ENCODE measurements at regions not wholly inside any gene's neighbourhood (a gene's known extent, or its start where the extent isn't known, plus 50 kb on each side); places are given as distances from the start of the nearest gene placed in this dataset.

DNA sequence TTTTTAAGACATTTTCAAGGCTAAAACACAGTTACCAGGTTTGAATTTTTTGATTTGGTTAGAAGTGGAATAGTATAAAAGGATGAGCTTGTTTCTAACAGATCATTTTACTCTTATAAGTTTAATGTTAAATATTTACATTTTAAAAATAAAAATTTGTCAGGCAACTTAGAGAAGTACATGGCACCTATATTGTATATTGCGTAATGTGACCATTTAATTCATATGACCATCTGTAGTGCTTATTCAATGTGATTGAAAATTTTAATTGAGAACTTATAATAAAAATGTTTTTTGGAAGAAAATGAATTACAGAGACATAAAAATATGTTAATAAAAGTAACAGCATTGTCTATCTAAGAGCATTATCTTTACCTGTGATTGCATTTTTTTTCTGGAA, 1632.4 kb downstream of the RPA4 start:
- DNase-seq (ENCODE audit: low read depth, low spot score), result no peak
- no peaks in the 10 kb centered on the region for H3K36me3 ChIP-seq (ENCODE audit: insufficient read depth, low read length)
- H3K9ac ChIP-seq (ENCODE audit: insufficient read length), result no peak overlapping the region
- no peak overlapping the region for H3K27ac ChIP-seq
- TF ChIP-seq POLR2AphosphoS5 (IDR thresholded peaks at IDR 0.05; ENCODE audit: borderline replicate concordance, low read depth, low read length) (no peak), FOXP2 (optimal IDR thresholded peaks at IDR 0.05; ENCODE audit: control extremely low read depth, extremely low read length, insufficient read depth) (no peak), EZH2 (IDR thresholded peaks at IDR 0.05) (no peak)
- no peak overlapping the region for H3K4me3 ChIP-seq
- H3K9me3 ChIP-seq (ENCODE audit: low read depth, low read length), result no peaks in the 10 kb centered on the region

DNA sequence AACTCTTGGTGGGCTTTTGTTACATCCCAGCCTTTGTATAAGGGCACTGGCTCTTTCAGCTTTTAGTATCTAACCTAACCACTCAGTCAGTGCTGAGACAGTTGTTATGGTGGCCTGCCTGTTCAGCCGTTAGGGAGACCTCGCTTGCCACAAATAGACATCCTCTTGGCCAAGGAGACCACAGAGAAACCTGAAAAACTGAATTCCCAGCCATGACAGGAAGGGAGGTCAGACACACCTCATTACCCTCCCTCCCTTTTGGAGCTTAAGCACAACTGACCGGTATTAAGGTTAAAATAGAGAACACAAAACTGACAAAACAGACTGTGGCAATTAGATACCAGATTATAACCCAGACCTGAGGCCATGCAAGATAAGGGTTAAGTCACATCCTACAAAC, 1639.3 kb downstream of the RPA4 start:
- H3K9ac ChIP-seq (ENCODE audit: insufficient read length), result no peak overlapping the region
- no peak overlapping the region for H3K4me3 ChIP-seq
- no peaks in the 10 kb centered on the region for H3K36me3 ChIP-seq (ENCODE audit: insufficient read depth, low read length)
- H3K27ac ChIP-seq, result no peak overlapping the region
- H3K9me3 ChIP-seq (ENCODE audit: low read depth, low read length), result no peaks in the 10 kb centered on the region
- DNase-seq (ENCODE audit: low read depth, low spot score), result no peak
- TF ChIP-seq POLR2AphosphoS5 (IDR thresholded peaks at IDR 0.05; ENCODE audit: borderline replicate concordance, low read depth, low read length) (no peak), EZH2 (IDR thresholded peaks at IDR 0.05) (no peak), FOXP2 (optimal IDR thresholded peaks at IDR 0.05; ENCODE audit: control extremely low read depth, extremely low read length, insufficient read depth) (no peak)

GRCh38 chrX:98523521-98523920, 1639.8 kb downstream of the RPA4 start:
- Histone ChIP-seq H3K36me3 (ENCODE audit: insufficient read depth, low read length) (no peaks in the 10 kb centered on the region), H3K4me3 (no peak overlapping the region), H3K9me3 (ENCODE audit: low read depth, low read length) (no peaks in the 10 kb centered on the region), H3K27ac (no peak overlapping the region), H3K9ac (ENCODE audit: insufficient read length) (no peak overlapping the region)
- DNase-seq (ENCODE audit: low read depth, low spot score), result no peak
- TF ChIP-seq EZH2 (IDR thresholded peaks at IDR 0.05) (no peak), FOXP2 (optimal IDR thresholded peaks at IDR 0.05; ENCODE audit: control extremely low read depth, extremely low read length, insufficient read depth) (no peak), POLR2AphosphoS5 (IDR thresholded peaks at IDR 0.05; ENCODE audit: borderline replicate concordance, low read depth, low read length) (no peak)

DNA sequence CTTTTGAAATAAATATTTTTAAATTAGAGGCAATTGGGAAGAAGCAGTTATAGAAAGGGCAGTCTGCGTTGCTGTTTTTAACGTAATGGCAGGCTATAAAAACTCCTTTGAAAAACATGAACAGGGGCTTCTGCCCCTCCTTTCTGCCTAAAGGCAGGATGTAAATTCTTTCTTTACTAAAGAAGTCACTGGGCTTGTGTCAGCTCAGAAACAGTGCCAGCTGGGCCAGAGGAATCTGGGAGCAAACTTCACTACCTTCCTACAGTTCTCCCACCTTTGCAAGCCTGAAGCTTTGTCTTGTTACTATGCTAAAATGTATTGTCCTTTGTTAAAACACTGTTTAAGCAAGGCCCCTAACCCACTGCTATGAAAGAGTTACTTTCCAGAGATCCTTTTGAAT, 1664.8 kb downstream of the RPA4 start:
- no peak overlapping the region for H3K4me3 ChIP-seq
- no peak for DNase-seq (ENCODE audit: low read depth, low spot score)
- no peak overlapping the region for H3K9ac ChIP-seq (ENCODE audit: insufficient read length)
- TF ChIP-seq POLR2AphosphoS5 (IDR thresholded peaks at IDR 0.05; ENCODE audit: borderline replicate concordance, low read depth, low read length) (no peak), EZH2 (IDR thresholded peaks at IDR 0.05) (no peak), FOXP2 (optimal IDR thresholded peaks at IDR 0.05; ENCODE audit: control extremely low read depth, extremely low read length, insufficient read depth) (no peak)
- H3K36me3 ChIP-seq (ENCODE audit: insufficient read depth, low read length), result no peaks in the 10 kb centered on the region
- no peak overlapping the region for H3K27ac ChIP-seq
- H3K9me3 ChIP-seq (ENCODE audit: low read depth, low read length), result no peaks in the 10 kb centered on the region

GRCh38 chrX:98568795-98569194, 1685.1 kb downstream of the RPA4 start:
- no peak overlapping the region for H3K4me3 ChIP-seq
- no peaks in the 10 kb centered on the region for H3K9me3 ChIP-seq (ENCODE audit: low read depth, low read length)
- TF ChIP-seq EZH2 (IDR thresholded peaks at IDR 0.05) (no peak), POLR2AphosphoS5 (IDR thresholded peaks at IDR 0.05; ENCODE audit: borderline replicate concordance, low read depth, low read length) (no peak), FOXP2 (optimal IDR thresholded peaks at IDR 0.05; ENCODE audit: control extremely low read depth, extremely low read length, insufficient read depth) (no peak)
- DNase-seq (ENCODE audit: low read depth, low spot score), result no peak
- no peak overlapping the region for H3K9ac ChIP-seq (ENCODE audit: insufficient read length)
- no peaks in the 10 kb centered on the region for H3K36me3 ChIP-seq (ENCODE audit: insufficient read depth, low read length)
- H3K27ac ChIP-seq, result no peak overlapping the region

- H3K9me3 ChIP-seq (ENCODE audit: low read depth, low read length), result no peaks in the 10 kb centered on the region
- no peak overlapping the region for H3K4me3 ChIP-seq
- H3K36me3 ChIP-seq (ENCODE audit: insufficient read depth, low read length), result no peaks in the 10 kb centered on the region
- no peak overlapping the region for H3K27ac ChIP-seq
- TF ChIP-seq FOXP2 (optimal IDR thresholded peaks at IDR 0.05; ENCODE audit: control extremely low read depth, extremely low read length, insufficient read depth) (no peak), POLR2AphosphoS5 (IDR thresholded peaks at IDR 0.05; ENCODE audit: borderline replicate concordance, low read depth, low read length) (no peak), EZH2 (IDR thresholded peaks at IDR 0.05) (no peak)
- no peak overlapping the region for H3K9ac ChIP-seq (ENCODE audit: insufficient read length)
- no peak for DNase-seq (ENCODE audit: low read depth, low spot score)
Observed at GRCh38 chrX:98605941-98606340, 1722.2 kb downstream of the RPA4 start.

GRCh38 chrX:98607739-98608138, 1724.0 kb downstream of the RPA4 start:
- H3K9me3 ChIP-seq (ENCODE audit: low read depth, low read length), result no peaks in the 10 kb centered on the region
- H3K36me3 ChIP-seq (ENCODE audit: insufficient read depth, low read length), result no peaks in the 10 kb centered on the region
- TF ChIP-seq EZH2 (IDR thresholded peaks at IDR 0.05) (no peak), FOXP2 (optimal IDR thresholded peaks at IDR 0.05; ENCODE audit: control extremely low read depth, extremely low read length, insufficient read depth) (no peak), POLR2AphosphoS5 (IDR thresholded peaks at IDR 0.05; ENCODE audit: borderline replicate concordance, low read depth, low read length) (no peak)
- H3K4me3 ChIP-seq, result no peak overlapping the region
- DNase-seq (ENCODE audit: low read depth, low spot score), result no peak
- no peak overlapping the region for H3K9ac ChIP-seq (ENCODE audit: insufficient read length)
- H3K27ac ChIP-seq, result no peak overlapping the region

- DNase-seq (ENCODE audit: low read depth, low spot score), result no peak
- Histone ChIP-seq H3K36me3 (ENCODE audit: insufficient read depth, low read length) (no peaks in the 10 kb centered on the region), H3K4me3 (no peak overlapping the region), H3K9ac (ENCODE audit: insufficient read length) (no peak overlapping the region), H3K27ac (no peak overlapping the region), H3K9me3 (ENCODE audit: low read depth, low read length) (no peaks in the 10 kb centered on the region)
- no peak for TF ChIP-seq POLR2AphosphoS5 (IDR thresholded peaks at IDR 0.05; ENCODE audit: borderline replicate concordance, low read depth, low read length)
- TF ChIP-seq FOXP2 (optimal IDR thresholded peaks at IDR 0.05; ENCODE audit: control extremely low read depth, extremely low read length, insufficient read depth), result no peak
- no peak for TF ChIP-seq EZH2 (IDR thresholded peaks at IDR 0.05)
Observed at GRCh38 chrX:98627645-98628044, 1743.9 kb downstream of the RPA4 start.

DNA sequence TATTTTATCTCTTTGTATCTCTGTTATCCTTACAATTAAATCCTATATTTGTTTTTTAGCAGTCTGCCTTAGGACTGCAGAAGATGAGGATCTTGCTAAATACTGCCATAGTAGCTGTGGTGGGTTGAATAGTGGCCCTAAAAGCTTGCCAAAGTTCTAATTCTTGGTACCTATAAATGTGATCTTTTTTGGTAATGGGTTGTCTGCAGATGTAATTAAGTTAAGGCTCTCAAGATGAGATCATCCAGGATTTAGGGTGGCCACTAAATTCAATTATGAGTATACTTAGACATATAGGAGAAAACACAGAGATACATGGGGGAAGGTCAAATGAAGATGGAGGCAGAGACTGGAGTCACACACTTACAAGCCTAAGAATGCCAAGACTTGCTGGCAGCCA, 1753.7 kb downstream of the RPA4 start:
- DNase-seq (ENCODE audit: low read depth, low spot score), result no peak
- H3K9ac ChIP-seq (ENCODE audit: insufficient read length), result no peak overlapping the region
- no peaks in the 10 kb centered on the region for H3K9me3 ChIP-seq (ENCODE audit: low read depth, low read length)
- H3K4me3 ChIP-seq, result no peak overlapping the region
- H3K36me3 ChIP-seq (ENCODE audit: insufficient read depth, low read length), result no peaks in the 10 kb centered on the region
- H3K27ac ChIP-seq, result no peak overlapping the region
- TF ChIP-seq FOXP2 (optimal IDR thresholded peaks at IDR 0.05; ENCODE audit: control extremely low read depth, extremely low read length, insufficient read depth) (no peak), POLR2AphosphoS5 (IDR thresholded peaks at IDR 0.05; ENCODE audit: borderline replicate concordance, low read depth, low read length) (no peak), EZH2 (IDR thresholded peaks at IDR 0.05) (no peak)
